GM10266 (cell line): ENCODE measurements at regions not wholly inside any gene's neighbourhood (a gene's known extent, or its start where the extent isn't known, plus 50 kb on each side); places are given as distances from the start of the nearest gene placed in this dataset.

Source experiments
- DNase-seq: peaks from one replicate; pipeline ENCODE4 v3.0.0; 2012; ENCODE audit errors: extremely low spot score
- TF ChIP-seq, protein P1 (sequence below): IDR thresholded peaks from 2 replicates; pipeline ENCODE4 v1.5.1; 2012; ENCODE audit warnings: mild to moderate bottlenecking, low read depth; ENCODE audit not compliant: control insufficient read depth, insufficient read depth; ENCODE audit errors: missing control alignments

DNA sequence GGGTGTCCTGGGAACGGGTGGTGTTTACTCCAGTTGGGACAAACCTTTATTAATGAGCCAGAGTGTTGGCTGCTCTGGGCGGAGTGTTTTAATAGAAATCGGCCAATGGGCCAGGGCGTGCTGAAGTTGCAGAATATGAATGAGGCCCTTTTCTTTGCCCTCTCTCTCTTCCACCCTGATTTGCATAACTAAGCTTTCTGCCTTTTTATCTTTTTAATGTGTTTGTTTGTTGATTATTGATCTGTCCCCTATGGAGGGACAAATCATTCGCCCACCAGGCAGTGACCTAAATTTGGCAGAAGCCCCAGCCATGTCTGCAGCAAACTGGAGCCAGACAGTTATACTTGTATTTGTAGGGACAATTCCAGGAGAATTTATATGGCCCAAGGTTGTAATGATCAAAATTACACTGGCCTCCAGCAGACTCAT is 420.9 kb downstream of the PREX1 start:
- DNase-seq = no peak
- TF ChIP-seq, protein P1, sequence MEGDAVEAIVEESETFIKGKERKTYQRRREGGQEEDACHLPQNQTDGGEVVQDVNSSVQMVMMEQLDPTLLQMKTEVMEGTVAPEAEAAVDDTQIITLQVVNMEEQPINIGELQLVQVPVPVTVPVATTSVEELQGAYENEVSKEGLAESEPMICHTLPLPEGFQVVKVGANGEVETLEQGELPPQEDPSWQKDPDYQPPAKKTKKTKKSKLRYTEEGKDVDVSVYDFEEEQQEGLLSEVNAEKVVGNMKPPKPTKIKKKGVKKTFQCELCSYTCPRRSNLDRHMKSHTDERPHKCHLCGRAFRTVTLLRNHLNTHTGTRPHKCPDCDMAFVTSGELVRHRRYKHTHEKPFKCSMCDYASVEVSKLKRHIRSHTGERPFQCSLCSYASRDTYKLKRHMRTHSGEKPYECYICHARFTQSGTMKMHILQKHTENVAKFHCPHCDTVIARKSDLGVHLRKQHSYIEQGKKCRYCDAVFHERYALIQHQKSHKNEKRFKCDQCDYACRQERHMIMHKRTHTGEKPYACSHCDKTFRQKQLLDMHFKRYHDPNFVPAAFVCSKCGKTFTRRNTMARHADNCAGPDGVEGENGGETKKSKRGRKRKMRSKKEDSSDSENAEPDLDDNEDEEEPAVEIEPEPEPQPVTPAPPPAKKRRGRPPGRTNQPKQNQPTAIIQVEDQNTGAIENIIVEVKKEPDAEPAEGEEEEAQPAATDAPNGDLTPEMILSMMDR = no peak

DNA sequence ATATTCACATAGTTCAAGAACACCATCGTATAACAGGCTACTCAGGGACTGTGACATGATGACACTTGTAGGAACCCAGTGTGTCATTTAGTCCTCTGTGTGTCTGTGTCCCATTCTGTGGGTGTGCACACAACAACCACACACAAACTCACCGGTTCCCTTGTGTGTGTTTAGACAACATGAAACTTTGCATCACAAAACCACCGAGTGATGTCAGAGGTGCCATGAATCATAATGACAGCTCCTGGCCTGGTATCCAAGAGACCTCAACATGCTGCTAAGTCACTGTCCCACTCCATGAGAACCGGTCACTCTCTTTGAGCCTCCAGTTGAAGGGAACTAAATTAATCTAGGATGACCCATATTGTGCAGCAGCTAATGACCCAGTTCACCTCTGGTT is 421.3 kb downstream of the PREX1 start:
- DNase-seq = no peak
- TF ChIP-seq, protein P1 = no peak

DNA sequence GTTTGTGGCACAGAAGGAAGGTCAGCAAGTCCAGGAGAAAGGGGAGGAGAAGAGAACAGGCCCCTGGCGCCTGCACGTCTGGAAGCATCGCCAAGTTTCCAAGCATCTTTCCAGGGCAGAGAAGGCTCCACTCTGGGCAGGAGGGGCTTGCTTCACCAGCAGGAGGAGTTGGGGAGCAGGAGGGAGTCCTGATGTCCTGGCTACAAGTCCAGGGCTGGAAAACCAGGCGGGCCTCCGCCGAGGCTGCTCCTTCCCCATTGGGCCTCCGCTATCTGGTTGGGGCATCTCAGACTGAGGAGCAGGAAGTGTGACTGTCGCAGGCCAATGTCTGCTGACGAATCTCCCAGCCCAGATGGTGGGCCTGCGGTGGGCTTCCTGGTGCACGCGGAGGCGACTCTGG is 421.9 kb downstream of the PREX1 start:
- DNase-seq = no peak
- TF ChIP-seq, protein P1 = no peak

DNA sequence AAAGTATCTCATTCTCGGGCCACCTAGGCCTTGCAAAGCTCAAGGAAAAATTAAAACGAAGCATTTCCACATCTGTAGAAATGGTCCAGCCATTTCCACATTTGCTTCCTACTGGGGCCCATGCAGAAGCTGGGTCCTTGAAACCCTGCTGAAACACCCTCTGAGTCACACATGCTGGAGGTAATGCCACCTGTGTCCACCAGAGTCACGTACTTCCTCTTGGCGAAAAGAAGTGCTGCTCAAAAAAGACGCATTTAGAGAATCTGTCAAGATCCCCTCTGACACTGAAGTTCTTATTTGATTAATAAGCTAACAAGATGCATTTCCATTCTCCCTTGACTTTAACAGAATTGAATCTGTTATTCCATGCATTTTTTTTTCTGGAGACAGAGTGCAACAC is 423.2 kb downstream of the PREX1 start:
- TF ChIP-seq, protein P1 = no peak
- no peak for DNase-seq

DNA sequence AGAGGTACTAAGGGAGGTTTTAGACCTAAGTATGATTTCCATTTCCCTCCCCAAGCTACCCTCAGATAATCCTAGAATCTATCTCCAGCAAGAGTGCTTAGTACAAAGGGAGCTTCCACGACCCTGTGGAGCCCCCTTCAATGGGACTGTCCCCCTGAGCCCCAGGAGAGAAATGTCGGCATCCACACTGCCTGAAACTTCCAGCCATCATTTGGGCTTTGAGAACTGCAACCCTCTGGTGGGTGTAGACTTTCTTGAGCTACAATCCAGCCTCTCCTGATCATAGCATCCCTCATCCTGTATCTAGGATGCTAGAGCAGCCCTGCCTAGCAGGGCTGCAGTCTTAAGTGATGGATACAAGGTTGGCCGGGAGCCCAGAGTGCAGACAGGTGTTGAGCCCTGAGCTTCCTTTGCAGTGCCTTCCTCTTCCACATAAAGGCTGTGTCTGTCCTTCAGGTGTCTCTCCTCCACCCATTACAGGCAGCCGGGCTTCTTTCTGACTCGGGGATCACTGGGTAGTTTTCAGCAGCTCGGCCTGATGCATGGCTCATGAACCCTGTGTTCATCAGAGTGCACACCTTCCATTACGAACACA is 424.5 kb downstream of the PREX1 start:
- TF ChIP-seq, protein P1 = no peak
- DNase-seq = no peak

DNA sequence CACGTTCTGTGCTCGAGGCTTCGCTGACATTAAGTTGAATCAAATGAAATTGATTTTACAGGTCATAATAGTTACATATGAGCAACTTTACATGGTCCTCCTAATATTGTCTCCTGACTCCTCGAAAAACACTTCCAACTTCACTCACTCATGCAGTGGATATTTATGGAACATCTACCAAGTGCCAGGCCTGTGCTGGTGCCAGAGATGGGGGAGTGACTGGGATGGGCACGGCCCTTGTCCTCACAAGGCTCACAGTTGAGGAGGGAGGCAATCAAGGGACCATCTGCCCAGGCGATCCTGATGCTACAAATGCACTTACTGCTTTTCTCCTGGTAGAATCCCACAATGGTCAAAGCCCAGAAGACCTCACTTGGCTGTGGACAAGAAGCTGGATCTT is 426.4 kb downstream of the PREX1 start:
- no peak for DNase-seq
- TF ChIP-seq, protein P1 = no peak

DNA sequence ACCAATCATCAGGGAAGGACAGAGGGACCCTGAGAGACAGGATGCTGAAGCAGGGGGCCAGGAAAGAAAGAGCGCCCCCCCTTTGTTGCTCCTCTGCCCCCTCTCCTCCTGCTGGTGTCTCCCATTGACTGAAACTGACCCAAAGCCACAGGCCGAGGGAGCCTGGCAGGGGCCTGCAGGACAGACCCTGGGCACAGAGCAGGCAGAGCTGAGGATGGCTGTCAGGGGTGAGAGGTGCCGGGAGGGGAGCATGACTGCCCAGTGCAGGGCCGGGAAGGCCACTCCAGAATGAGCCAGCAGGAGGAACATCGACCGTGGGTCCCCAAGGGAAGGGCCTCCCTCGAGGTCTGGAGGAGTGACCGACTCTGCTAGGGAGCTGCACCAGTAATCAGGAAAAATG is 427.8 kb downstream of the PREX1 start:
- DNase-seq = no peak
- TF ChIP-seq, protein P1 = no peak
